Sigmoid colon (tissue), 4 donors: ENCODE measurements at regions not wholly inside any gene's neighbourhood (a gene's known extent, or its start where the extent isn't known, plus 50 kb on each side); places are given as distances from the start of the nearest gene placed in this dataset.

Source experiments
- CTCF ChIP-seq, 4 experiments: fragments of 450-650 bp in 3 of 4; fragments of 200-600 bp in 1 of 4; IDR thresholded peaks; one replicate each; pipeline ENCODE4 v1.5.1; 2016 to 2019; ENCODE audit warnings: antibody characterized with exemption in 4 of 4, mild to moderate bottlenecking in 3 of 4, moderate library complexity in 2 of 4
- POLR2A ChIP-seq, 2 donors: fragments of 450-650 bp; IDR thresholded peaks; one replicate each; pipeline ENCODE4 v1.6.1; 2016; ENCODE audit warnings: antibody characterized with exemption in 2 of 2, mild to moderate bottlenecking in 2 of 2, moderate library complexity in 2 of 2
- POLR2AphosphoS5 ChIP-seq, 4 donors: sonication (generic); formaldehyde crosslinking; IDR thresholded peaks; one replicate each; pipeline ENCODE4 v1.6.1; 2017; ENCODE audit warnings: antibody characterized with exemption in 4 of 4

DNA sequence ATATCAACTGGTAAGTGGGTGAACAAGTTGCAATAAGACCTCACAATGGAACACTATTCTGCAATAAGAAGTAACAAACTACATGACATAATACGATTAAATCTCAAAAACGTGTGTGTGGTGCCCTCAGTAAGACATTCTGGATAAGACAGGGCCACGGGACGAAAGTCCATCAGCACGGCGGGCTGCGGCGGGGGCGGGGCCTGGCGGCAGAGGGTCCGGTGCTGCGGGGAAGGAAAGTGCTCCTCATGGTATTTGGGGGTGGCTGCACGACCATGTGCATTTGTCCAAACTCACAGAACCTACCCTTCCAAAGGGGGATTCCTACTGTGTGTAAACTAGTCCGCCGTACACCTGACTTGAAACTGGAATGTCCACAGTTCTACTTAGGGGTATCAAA, 341.8 kb downstream of the TCERG1L start:
- no peak for TF ChIP-seq CTCF (IDR thresholded peaks at IDR 0.05)
- no peak for TF ChIP-seq POLR2AphosphoS5 (IDR thresholded peaks at IDR 0.05)
- TF ChIP-seq POLR2A (IDR thresholded peaks at IDR 0.05), result no peak
